HTR-8/SVneo (cell line): ENCODE measurements at regions not wholly inside any gene's neighbourhood (a gene's known extent, or its start where the extent isn't known, plus 50 kb on each side); places are given as distances from the start of the nearest gene placed in this dataset.
"Not testable (repeated sequence)": the region's sequence is repeated elsewhere in the genome, so short reads cannot be mapped to it uniquely, and the experiment has no call there.

Experiments
- DNase-seq: peaks from one replicate; pipeline ENCODE4 v3.0.0; 2011; ENCODE audit warnings: low spot score, mixed read lengths; ENCODE audit not compliant: insufficient read length
- FAIRE-seq: peaks from 2 replicates; lab custom pipeline; 2011; peaks lifted over from hg19 to GRCh38; lab: Jason Lieb, UNC

DNA sequence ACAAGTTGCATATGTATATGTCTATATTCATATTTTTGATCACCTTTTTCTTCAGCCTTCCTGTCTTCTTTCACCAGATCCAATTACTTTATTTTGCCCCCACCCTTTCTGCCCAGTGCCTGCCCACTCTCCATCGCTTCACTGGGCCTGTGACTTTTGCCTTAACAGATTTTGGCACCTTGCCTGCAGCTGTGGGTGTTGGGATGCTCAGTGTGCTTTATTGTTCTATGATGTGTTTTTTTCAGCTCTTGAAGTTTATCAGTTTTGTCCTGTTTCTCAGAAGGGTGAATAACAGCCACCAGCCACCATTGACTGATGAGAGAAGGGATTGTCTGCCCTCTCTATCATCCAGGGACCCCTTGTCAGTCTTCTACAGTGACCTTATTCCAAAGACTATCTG is 77.2 kb upstream of the GALNT7 start:
- no peak for FAIRE-seq
- DNase-seq = no peak

DNA sequence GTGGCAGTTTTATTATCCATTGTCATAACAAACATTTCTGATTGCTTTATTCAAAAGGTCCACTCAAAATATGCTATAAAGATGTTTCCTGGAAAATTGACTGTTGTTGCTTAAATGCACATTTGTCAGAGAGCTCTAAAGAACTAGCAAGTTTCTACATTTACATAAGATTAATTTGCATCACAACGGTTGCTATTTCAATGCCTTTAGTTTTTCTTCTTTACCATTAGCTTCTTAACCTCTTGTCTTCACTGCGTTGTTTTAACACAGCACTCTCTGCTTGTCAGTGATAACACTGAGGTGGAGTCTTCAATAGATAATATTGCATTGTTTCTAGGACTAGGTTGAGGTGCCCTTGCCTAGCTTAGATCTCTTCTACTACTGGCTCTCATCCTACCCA is 76.7 kb upstream of the GALNT7 start:
- DNase-seq (no peak), FAIRE-seq (no peak)

DNA sequence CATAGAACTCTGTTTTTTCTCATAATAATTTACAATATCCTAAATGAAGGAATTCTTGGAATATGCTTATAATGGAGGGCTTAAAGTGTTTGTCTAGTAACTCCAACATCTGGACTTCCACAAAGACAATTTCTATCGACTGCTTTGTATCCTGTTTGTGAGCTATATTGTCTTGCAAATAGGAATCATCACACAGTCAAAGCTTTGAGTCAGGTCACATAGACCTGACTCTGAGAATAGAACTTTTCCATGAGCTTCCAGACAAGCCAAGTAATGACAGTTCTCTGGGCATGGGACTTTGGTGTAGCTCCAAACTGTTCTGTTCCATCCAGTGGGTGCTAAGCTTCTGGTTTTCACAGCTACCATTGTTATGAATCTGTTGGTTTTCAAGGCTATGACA is 75.2 kb upstream of the GALNT7 start:
- FAIRE-seq (no peak), DNase-seq (no peak)

DNA sequence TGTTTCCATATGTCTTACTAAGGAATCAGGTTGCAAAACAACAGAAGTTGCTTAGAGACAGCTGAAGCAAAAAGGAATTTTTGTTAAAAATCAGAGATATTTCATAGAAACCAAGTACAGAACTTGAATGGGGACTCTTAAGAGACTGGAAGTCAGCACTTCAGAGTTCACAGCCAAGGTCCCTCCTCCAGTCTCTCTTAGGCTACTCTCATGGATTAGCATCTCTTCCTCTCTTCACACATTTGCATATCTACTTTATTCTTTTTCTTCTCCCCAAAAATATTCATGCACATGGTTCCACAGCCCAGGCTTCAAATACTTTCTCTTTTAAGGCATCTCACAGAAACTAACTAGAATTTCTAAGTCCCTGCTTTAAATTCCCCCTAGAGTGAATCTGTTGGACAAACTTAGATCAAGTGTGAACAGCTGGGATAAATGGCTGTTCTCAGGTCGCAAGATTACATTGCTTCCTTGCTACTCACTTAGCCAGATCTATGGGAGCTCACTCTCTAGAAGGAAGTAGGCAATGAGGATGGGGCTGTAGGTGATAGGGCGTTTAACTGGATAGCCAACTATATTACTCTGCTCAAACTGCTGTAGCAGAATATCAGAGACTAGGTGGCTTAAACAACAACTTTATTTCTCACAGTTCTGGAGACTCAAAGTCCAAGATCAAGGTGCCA is 73.7 kb upstream of the GALNT7 start:
- no peak for FAIRE-seq
- no peak for DNase-seq

DNA sequence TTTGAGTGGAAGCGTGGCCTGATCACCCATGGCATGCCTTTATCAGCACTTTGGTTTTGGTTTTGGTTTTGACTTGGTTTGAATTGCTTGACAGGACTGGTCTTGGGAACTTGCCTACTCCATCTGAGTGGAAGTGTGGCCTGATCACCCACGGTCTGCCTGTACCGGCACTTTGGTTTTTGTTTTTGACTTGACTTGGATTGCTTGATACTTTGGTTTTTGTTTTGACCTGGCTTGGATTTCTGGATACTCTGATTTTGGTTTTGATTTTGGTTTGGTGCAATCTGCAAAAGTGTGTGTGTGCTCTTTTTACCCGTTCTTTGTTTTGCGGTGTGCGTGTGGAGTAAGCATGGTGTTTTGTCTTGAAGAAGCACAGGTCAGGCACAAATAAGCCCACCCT is 69.2 kb upstream of the GALNT7 start:
- not testable (repeated sequence) for DNase-seq
- peak; percentile 38 for FAIRE-seq

DNA sequence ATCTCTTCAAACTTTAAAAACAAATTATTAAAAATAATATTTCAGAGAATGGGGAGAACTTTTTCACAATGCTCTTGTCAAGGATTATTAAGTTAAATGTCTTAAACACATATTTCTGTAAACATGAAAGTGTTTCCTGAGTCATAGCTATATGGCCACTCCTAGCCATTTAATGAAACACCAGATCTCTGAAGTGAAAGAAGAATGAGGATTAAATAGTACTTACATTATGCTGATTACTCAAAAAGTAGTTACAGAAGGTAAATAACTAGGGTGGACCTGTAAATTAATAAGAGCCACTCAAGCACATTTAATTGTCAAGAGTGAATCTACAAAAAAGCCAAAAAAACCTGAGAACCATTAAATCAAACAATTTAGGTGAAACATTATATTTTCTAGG is 57.6 kb upstream of the GALNT7 start:
- DNase-seq = no peak
- FAIRE-seq = no peak

DNA sequence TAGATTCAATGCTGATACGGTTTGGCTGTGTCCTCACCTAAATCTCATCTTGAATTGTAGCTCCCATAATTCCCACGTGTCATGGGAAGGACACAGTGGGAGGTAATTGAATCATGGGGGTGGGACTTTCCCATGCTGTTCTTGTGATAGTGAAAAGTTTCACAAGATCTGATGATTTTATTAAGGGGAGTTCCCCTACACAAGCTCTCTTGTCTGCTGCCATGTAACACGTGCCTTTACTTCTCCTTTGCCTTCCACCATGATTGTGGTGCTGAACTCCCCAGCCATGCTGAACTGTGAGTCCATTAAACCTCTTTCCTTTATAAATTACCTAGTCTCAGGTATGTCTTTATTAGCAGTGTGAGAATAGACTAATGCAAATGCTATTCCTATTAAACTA is 51.2 kb upstream of the GALNT7 start:
- DNase-seq, FAIRE-seq: not testable (repeated sequence)
